Endodermal cell (in vitro differentiated cells): ENCODE measurements at regions not wholly inside any gene's neighbourhood (a gene's known extent, or its start where the extent isn't known, plus 50 kb on each side); places are given as distances from the start of the nearest gene placed in this dataset.
"Not testable (repeated sequence)": the region's sequence is repeated elsewhere in the genome, so short reads cannot be mapped to it uniquely, and the experiment has no call there.

Experiments
- DNase-seq: peaks from one replicate; pipeline ENCODE4 v3.0.0-alpha.2; 2017
- H3K27ac ChIP-seq: 2 replicates; pipeline ENCODE4 v1.5.1; 2013; ENCODE audit warnings: mild to moderate bottlenecking, low read depth, low read length, moderate library complexity
- H3K27me3 ChIP-seq: 2 replicates; pipeline ENCODE4 v1.6.1; 2013; ENCODE audit warnings: mild to moderate bottlenecking, low read length, moderate library complexity; ENCODE audit not compliant: insufficient read depth, control insufficient read depth, poor library complexity, severe bottlenecking
- H3K36me3 ChIP-seq: 2 replicates; pipeline ENCODE4 v1.7.0; 2013; ENCODE audit warnings: mild to moderate bottlenecking, low read length, moderate library complexity; ENCODE audit not compliant: control insufficient read depth, insufficient read depth
- H3K4me1 ChIP-seq: one replicate; pipeline ENCODE4 v1.7.0; 2013; ENCODE audit warnings: low read length; ENCODE audit not compliant: control insufficient read depth, insufficient read depth
- H3K4me3 ChIP-seq: 2 replicates; pipeline ENCODE4 v1.5.1; 2013; ENCODE audit warnings: mild to moderate bottlenecking, low read length, moderate library complexity
- H3K9ac ChIP-seq: 2 replicates; pipeline ENCODE4 v1.6.1; 2013; ENCODE audit warnings: mild to moderate bottlenecking, low read length, moderate library complexity; ENCODE audit not compliant: poor library complexity, severe bottlenecking; ENCODE audit errors: extremely low read depth
- H3K9me3 ChIP-seq: 2 replicates; pipeline ENCODE4 v1.6.1; 2013; ENCODE audit warnings: mild to moderate bottlenecking, low read length, moderate library complexity; ENCODE audit not compliant: control insufficient read depth
- H3K27ac Mint-ChIP-seq: 2 replicates; pipeline ENCODE4 v1.8.0; 2020; ENCODE audit warnings: mixed read lengths
- H3K27me3 Mint-ChIP-seq: 2 replicates; pipeline ENCODE4 v1.8.0; 2021; ENCODE audit warnings: mild to moderate bottlenecking, mixed read lengths; ENCODE audit not compliant: insufficient read depth
- H3K36me3 Mint-ChIP-seq: 2 replicates; pipeline ENCODE4 v1.8.0; 2020; ENCODE audit warnings: low read depth, mixed read lengths
- H3K4me1 Mint-ChIP-seq: 2 replicates; pipeline ENCODE4 v1.8.0; 2020; ENCODE audit warnings: mixed read lengths
- H3K4me3 Mint-ChIP-seq: 2 replicates; pipeline ENCODE4 v1.8.0; 2020; ENCODE audit warnings: mild to moderate bottlenecking, moderate library complexity, mixed read lengths
- H3K9me3 Mint-ChIP-seq: 2 replicates; pipeline ENCODE4 v1.8.0; 2020; ENCODE audit warnings: mild to moderate bottlenecking, mixed read lengths
- CTCF ChIP-seq: fragments of 200-600 bp; sonication (generic); conservative IDR thresholded peaks from 2 replicates; pipeline ENCODE4 v1.5.0; 2021; ENCODE audit warnings: antibody characterized with exemption, mild to moderate bottlenecking
- WGBS, 2 experiments: methylation state at CpG; one replicate each; pipeline versions ENCODE4 v1.1.5 to v1.1.7; 2013; ENCODE audit warnings: missing lambda C conversion rate in 2 of 2, mixed read lengths in 1 of 2; ENCODE audit not compliant: insufficient coverage in 1 of 2, insufficient read length in 1 of 2; 5-methylcytosine and 5-hydroxymethylcytosine counted together

DNA sequence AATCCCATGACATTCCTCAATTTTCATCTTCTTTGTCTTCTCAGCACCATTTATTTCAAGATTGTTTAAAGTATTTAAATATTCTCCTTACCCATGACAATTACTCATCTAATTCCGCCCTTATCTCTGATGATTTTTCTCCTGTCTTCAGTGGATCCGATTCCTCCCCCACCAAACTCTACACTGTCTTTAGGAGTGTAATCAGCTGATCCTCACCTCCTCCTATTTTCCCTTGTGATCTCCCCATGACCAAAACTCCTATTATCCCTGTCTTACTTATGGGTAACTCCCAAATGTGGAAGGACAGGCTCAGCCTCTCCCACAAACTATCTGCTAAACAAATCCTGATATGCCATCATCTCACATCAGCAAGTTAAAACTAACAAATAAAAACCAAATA is 335.3 kb upstream of the RUNX1 start:
- H3K9ac ChIP-seq = no peak overlapping the region
- no peak overlapping the region for H3K27ac ChIP-seq
- peak overlapping the region; percentile 24 for H3K4me3 ChIP-seq
- Mint-ChIP-seq H3K36me3 (no peaks in the 10 kb centered on the region), H3K4me3 (no peak overlapping the region), H3K27ac (no peak overlapping the region), H3K27me3 (no peaks in the 10 kb centered on the region), H3K4me1 (peaks cover 12% of the 10 kb centered on the region), H3K9me3 (no peaks in the 10 kb centered on the region)
- WGBS, 2 experiments = 88% methylated on average over 2 of the region's 2 CpGs; no CpG with 5 or more reads in 1 of the 2 experiments
- H3K9me3 ChIP-seq = peaks cover 4% of the 10 kb centered on the region
- DNase-seq = no peak
- TF ChIP-seq CTCF = no peak
- H3K4me1 ChIP-seq = no peaks in the 10 kb centered on the region
- no peaks in the 10 kb centered on the region for H3K36me3 ChIP-seq
- H3K27me3 ChIP-seq = no peaks in the 10 kb centered on the region

DNA sequence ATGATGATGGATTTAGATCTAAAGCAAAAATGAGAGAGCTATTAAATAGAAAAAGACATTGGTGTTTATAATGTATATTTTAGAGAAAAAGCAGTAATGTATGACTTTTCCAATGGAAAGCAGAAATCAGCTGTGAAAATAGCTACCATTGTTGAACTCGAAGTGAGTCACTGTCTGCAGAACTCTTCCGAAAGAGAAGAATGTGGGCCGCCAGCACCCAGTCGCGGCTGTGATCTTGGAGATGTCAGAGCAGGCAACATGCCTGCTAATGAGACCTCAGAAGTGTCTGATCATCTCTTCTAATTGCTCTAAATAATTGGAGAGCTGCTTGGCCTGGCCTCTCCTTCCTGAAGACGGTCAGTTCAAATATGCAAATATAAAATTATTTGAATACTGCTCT is 333.6 kb upstream of the RUNX1 start:
- no peak overlapping the region for H3K4me3 ChIP-seq
- no peak overlapping the region for H3K27ac Mint-ChIP-seq
- no peaks in the 10 kb centered on the region for H3K9me3 Mint-ChIP-seq
- no peak for DNase-seq
- 89 to 90% methylated on average over 4 to 6 of the region's 6 CpGs for WGBS, 2 experiments
- H3K27ac ChIP-seq = no peak overlapping the region
- H3K4me1 ChIP-seq = no peaks in the 10 kb centered on the region
- no peak overlapping the region for H3K4me3 Mint-ChIP-seq
- H3K9me3 ChIP-seq = no peaks in the 10 kb centered on the region
- no peaks in the 10 kb centered on the region for H3K36me3 Mint-ChIP-seq
- peaks cover 12% of the 10 kb centered on the region for H3K4me1 Mint-ChIP-seq
- no peaks in the 10 kb centered on the region for H3K27me3 ChIP-seq
- no peak overlapping the region for H3K9ac ChIP-seq
- H3K27me3 Mint-ChIP-seq = no peaks in the 10 kb centered on the region
- no peaks in the 10 kb centered on the region for H3K36me3 ChIP-seq
- TF ChIP-seq CTCF = no peak

DNA sequence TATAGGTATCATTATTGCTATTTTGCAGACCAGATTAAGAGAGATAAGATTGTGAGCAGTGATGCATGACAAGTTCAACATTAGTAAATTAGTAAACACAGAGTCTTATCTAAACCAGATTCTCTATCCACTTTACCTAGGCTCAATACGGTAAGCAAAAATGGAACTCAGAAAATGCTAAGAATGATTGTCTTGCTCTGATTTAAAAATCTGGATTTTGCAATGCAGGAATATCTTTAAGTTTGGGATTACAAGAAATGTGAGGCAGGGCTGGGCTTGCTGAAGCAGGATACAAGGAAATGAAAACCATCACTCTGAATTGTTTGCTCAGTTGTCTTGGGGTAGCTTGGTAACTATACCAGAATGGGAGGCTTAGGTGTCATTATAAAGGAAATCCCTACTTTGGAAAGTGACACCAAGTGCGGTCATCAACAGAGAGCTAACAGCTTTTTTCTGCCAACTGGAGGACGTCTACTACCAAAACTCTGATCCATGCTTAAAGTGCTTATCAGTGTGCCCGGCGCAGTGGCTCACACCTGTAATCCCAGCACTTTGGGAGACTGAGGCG is 332.7 kb upstream of the RUNX1 start:
- H3K36me3 Mint-ChIP-seq = no peaks in the 10 kb centered on the region
- no peak for TF ChIP-seq CTCF
- H3K27ac Mint-ChIP-seq = no peak overlapping the region
- no peak overlapping the region for H3K4me3 Mint-ChIP-seq
- no peak for DNase-seq
- H3K36me3 ChIP-seq = no peaks in the 10 kb centered on the region
- H3K4me1 Mint-ChIP-seq = peaks cover 12% of the 10 kb centered on the region
- H3K27me3 Mint-ChIP-seq = no peaks in the 10 kb centered on the region
- H3K27ac ChIP-seq = no peak overlapping the region
- H3K9ac ChIP-seq = no peak overlapping the region
- H3K9me3 ChIP-seq = no peaks in the 10 kb centered on the region
- 68 to 77% methylated on average over 4 to 6 of the region's 6 CpGs for WGBS, 2 experiments
- no peaks in the 10 kb centered on the region for H3K27me3 ChIP-seq
- H3K4me1 ChIP-seq = no peaks in the 10 kb centered on the region
- no peaks in the 10 kb centered on the region for H3K9me3 Mint-ChIP-seq
- H3K4me3 ChIP-seq = no peak overlapping the region

- H3K4me1 Mint-ChIP-seq = peaks cover 12% of the 10 kb centered on the region
- H3K4me1 ChIP-seq, H3K36me3 ChIP-seq, H3K9me3 Mint-ChIP-seq, H3K9me3 ChIP-seq, H3K4me3 ChIP-seq, H3K27ac ChIP-seq, H3K36me3 Mint-ChIP-seq, H3K4me3 Mint-ChIP-seq, DNase-seq, H3K27ac Mint-ChIP-seq, H3K9ac ChIP-seq, H3K27me3 Mint-ChIP-seq, H3K27me3 ChIP-seq: not testable (repeated sequence)
- WGBS, 2 experiments = 94 to 100% methylated on average over 2 to 3 of the region's 3 CpGs
These were observed 331.2 kb upstream of the RUNX1 start for GRCh38 chr21:35380304-35380703.
